IPS-20b (cell line): ENCODE measurements at regions not wholly inside any gene's neighbourhood (a gene's known extent, or its start where the extent isn't known, plus 50 kb on each side); places are given as distances from the start of the nearest gene placed in this dataset.

Experiments used
- H3K27ac ChIP-seq: one replicate; pipeline ENCODE4 v1.5.1; 2013; ENCODE audit warnings: low read length
- H3K27me3 ChIP-seq: 2 replicates; pipeline ENCODE4 v1.6.1; 2013; ENCODE audit warnings: mild to moderate bottlenecking, low read length, inconsistent platforms; ENCODE audit not compliant: insufficient read depth
- H3K36me3 ChIP-seq: 2 replicates; pipeline ENCODE4 v1.6.1; 2013; ENCODE audit warnings: low read depth, mild to moderate bottlenecking, inconsistent platforms, low read length, moderate library complexity; ENCODE audit not compliant: insufficient read depth
- H3K4me1 ChIP-seq: 2 replicates; pipeline ENCODE4 v1.6.1; 2013; ENCODE audit warnings: mild to moderate bottlenecking, control low read depth, inconsistent platforms, low read length, moderate library complexity; ENCODE audit not compliant: insufficient read depth
- H3K4me3 ChIP-seq: 2 replicates; pipeline ENCODE4 v1.5.1; 2013; ENCODE audit warnings: mild to moderate bottlenecking, low read length, inconsistent platforms
- H3K9ac ChIP-seq: 2 replicates; pipeline ENCODE4 v1.6.1; 2013; ENCODE audit warnings: low read depth, mild to moderate bottlenecking, inconsistent platforms, low read length, moderate library complexity
- H3K9me3 ChIP-seq: 2 replicates; pipeline ENCODE4 v1.6.1; 2013; ENCODE audit warnings: mild to moderate bottlenecking, low read depth, low read length, inconsistent platforms; ENCODE audit not compliant: insufficient read depth

DNA sequence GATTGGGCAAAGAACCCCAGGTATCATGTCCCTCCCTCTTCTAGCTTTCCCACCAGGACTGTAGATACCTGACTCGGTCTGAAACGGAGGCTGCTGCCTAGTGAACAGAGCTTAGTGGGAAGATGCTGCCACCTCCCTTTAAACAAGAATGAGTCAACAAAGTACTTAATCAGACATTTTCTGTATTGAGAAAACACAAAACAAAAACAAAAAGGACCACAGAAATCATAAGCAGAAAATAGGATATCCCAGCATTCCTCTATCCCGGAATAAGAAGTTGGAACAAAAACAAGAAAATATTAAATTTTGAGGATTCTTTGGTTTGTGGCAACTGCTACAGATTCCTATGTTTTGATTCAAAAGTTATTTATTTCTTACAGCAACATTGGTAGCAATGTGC lies 51.7 kb upstream of the COL8A1 start:
- Histone ChIP-seq H3K27ac (no peak overlapping the region), H3K4me3 (no peak overlapping the region), H3K4me1 (no peaks in the 10 kb centered on the region), H3K9me3 (no peaks in the 10 kb centered on the region), H3K36me3 (no peaks in the 10 kb centered on the region), H3K9ac (no peak overlapping the region), H3K27me3 (no peaks in the 10 kb centered on the region)

GRCh38 chr3:99579965-99580364 lies 58.4 kb upstream of the COL8A1 start:
- Histone ChIP-seq H3K4me3 (no peak overlapping the region), H3K27me3 (no peaks in the 10 kb centered on the region), H3K27ac (no peak overlapping the region), H3K9ac (no peak overlapping the region), H3K36me3 (no peaks in the 10 kb centered on the region), H3K4me1 (no peaks in the 10 kb centered on the region), H3K9me3 (no peaks in the 10 kb centered on the region)

- H3K4me3 ChIP-seq, result no peak overlapping the region
- no peaks in the 10 kb centered on the region for H3K4me1 ChIP-seq
- no peaks in the 10 kb centered on the region for H3K27me3 ChIP-seq
- no peaks in the 10 kb centered on the region for H3K9me3 ChIP-seq
- H3K27ac ChIP-seq, result no peak overlapping the region
- no peaks in the 10 kb centered on the region for H3K36me3 ChIP-seq
- H3K9ac ChIP-seq, result no peak overlapping the region
Observed at GRCh38 chr3:99579246-99579645, 59.1 kb upstream of the COL8A1 start.

DNA sequence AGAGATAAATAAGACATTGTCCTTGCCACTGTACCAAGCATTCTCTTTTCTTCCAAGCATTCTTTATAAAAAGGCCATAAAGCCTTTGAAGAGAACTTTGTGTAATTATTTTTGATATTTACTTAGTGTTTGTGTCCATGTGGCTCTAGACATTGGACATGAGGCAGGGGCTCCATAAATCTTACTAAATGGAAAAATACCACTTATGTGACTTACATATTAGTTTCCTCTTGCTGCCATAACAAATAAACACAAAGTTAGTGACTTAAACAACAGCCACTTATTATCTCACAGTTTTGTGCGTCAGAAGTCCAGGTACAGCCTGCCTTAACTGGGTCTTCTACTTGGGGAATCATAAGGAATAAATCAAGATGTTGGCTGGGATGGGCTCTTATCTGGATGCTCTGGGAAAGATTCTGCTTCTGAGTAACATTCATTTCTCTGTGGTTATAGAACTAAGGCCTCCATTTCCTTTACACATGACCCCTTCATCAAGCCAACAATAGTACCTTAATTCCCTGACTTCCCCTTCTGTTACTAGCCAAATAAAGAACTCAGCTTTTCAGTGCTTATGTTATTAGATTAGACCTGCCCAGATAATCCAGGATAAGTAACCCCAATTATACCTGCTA lies 59.9 kb upstream of the COL8A1 start:
- no peak overlapping the region for H3K27ac ChIP-seq

GRCh38 chr3:99576904-99577559 lies 61.4 kb upstream of the COL8A1 start:
- H3K9ac ChIP-seq, result no peak overlapping the region
- no peaks in the 10 kb centered on the region for H3K27me3 ChIP-seq
- no peak overlapping the region for H3K27ac ChIP-seq
- no peaks in the 10 kb centered on the region for H3K36me3 ChIP-seq
- no peaks in the 10 kb centered on the region for H3K4me1 ChIP-seq
- H3K4me3 ChIP-seq, result no peak overlapping the region
- H3K9me3 ChIP-seq, result no peaks in the 10 kb centered on the region

More for the DNA sequence above, 59.9 kb upstream of the COL8A1 start:
- H3K27me3 ChIP-seq, result no peaks in the 10 kb centered on the region
- no peaks in the 10 kb centered on the region for H3K4me1 ChIP-seq
- no peak overlapping the region for H3K4me3 ChIP-seq
- H3K9me3 ChIP-seq, result no peaks in the 10 kb centered on the region
- no peaks in the 10 kb centered on the region for H3K36me3 ChIP-seq
- no peak overlapping the region for H3K9ac ChIP-seq

DNA sequence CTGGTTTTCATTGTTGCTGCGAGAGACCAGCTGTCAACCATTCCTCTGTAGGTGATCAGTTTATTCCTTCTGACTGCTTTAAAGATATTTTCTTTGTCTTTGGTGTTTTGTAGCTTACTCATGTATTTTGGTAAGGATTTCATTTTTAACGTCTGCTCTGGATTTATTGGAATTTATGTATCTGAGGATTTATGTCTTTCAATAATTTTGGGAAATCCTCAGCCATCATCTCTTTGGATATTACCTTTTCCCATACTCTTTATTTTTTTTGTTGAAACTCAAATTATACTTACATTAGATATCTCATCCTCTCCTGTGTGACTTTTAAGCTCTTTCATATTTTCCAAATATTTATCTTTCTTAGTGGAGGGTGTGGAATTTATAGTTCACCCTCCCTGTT lies 62.7 kb upstream of the COL8A1 start:
- H3K9ac ChIP-seq, result no peak overlapping the region
- H3K9me3 ChIP-seq, result no peaks in the 10 kb centered on the region
- H3K27ac ChIP-seq, result no peak overlapping the region
- H3K36me3 ChIP-seq, result no peaks in the 10 kb centered on the region
- no peaks in the 10 kb centered on the region for H3K4me1 ChIP-seq
- H3K27me3 ChIP-seq, result no peaks in the 10 kb centered on the region
- H3K4me3 ChIP-seq, result no peak overlapping the region

DNA sequence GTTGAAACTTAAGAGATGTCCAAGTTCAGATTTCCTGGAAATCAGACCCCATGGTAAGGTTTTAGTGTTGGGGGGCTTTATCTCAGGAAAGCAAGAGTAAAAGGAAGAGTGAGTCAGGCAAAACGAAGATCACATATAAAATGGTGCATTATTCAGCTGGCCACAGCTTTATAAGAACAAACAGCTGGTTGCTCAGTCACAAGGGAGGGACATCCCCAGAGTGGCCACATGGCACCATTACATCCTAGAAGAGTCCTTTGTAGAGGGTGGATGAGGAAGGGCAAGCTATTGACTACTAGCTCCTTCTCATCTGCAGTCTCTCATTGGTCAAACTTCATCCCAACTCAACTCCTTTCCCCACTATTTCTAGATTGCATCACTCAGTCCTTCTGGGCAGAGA lies 68.3 kb upstream of the COL8A1 start:
- H3K9me3 ChIP-seq, result no peaks in the 10 kb centered on the region
- no peak overlapping the region for H3K4me3 ChIP-seq
- no peaks in the 10 kb centered on the region for H3K36me3 ChIP-seq
- no peaks in the 10 kb centered on the region; the same call in 1 of the 2 replicates for H3K4me1 ChIP-seq
- H3K27ac ChIP-seq, result no peak overlapping the region
- H3K27me3 ChIP-seq, result no peaks in the 10 kb centered on the region
- no peak overlapping the region for H3K9ac ChIP-seq

- no peaks in the 10 kb centered on the region; the same call in 1 of the 2 replicates for H3K4me1 ChIP-seq
- no peaks in the 10 kb centered on the region for H3K9me3 ChIP-seq
- H3K36me3 ChIP-seq, result no peaks in the 10 kb centered on the region
- H3K27me3 ChIP-seq, result no peaks in the 10 kb centered on the region
- H3K27ac ChIP-seq, result no peak overlapping the region
- no peak overlapping the region for H3K9ac ChIP-seq
- H3K4me3 ChIP-seq, result no peak overlapping the region
Observed at GRCh38 chr3:99568663-99569335, 69.6 kb upstream of the COL8A1 start.

DNA sequence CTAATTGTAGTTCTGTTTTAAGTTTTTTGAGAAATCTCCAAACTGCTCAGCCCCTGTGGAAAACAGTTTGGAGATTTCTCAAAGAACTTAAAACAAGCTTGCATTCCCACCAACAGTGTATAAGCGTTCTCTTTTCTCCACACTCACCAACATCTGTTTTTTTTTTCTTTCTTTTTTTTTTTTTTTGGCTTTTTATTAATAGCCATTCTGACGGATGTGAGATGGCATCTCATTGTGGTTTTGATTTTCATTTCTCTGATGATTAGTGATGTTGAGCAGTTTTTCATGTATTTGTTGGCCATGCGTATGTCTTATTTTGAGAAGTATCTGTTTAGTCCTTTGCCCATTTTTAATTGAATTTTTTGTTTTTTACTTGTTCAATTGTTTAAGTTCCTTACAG lies 73.1 kb upstream of the COL8A1 start:
- H3K4me1 ChIP-seq, result no peaks in the 10 kb centered on the region; the same call in 1 of the 2 replicates
- H3K9ac ChIP-seq, result no peak overlapping the region
- H3K36me3 ChIP-seq, result no peaks in the 10 kb centered on the region
- H3K27me3 ChIP-seq, result no peaks in the 10 kb centered on the region
- H3K27ac ChIP-seq, result no peak overlapping the region
- no peak overlapping the region for H3K4me3 ChIP-seq
- no peaks in the 10 kb centered on the region for H3K9me3 ChIP-seq

- Histone ChIP-seq H3K9me3 (no peaks in the 10 kb centered on the region), H3K27ac (no peak overlapping the region), H3K4me1 (no peaks in the 10 kb centered on the region), H3K9ac (no peak overlapping the region), H3K36me3 (no peaks in the 10 kb centered on the region), H3K4me3 (no peak overlapping the region), H3K27me3 (no peaks in the 10 kb centered on the region)
Observed at GRCh38 chr3:99562990-99563607, 75.3 kb upstream of the COL8A1 start.

- H3K36me3 ChIP-seq, result no peaks in the 10 kb centered on the region
- H3K4me3 ChIP-seq, result no peak overlapping the region
- H3K27ac ChIP-seq, result no peak overlapping the region
- H3K27me3 ChIP-seq, result no peaks in the 10 kb centered on the region
- no peak overlapping the region for H3K9ac ChIP-seq
- H3K4me1 ChIP-seq, result no peaks in the 10 kb centered on the region
- H3K9me3 ChIP-seq, result no peaks in the 10 kb centered on the region
Observed at GRCh38 chr3:99562138-99562537, 76.3 kb upstream of the COL8A1 start.

DNA sequence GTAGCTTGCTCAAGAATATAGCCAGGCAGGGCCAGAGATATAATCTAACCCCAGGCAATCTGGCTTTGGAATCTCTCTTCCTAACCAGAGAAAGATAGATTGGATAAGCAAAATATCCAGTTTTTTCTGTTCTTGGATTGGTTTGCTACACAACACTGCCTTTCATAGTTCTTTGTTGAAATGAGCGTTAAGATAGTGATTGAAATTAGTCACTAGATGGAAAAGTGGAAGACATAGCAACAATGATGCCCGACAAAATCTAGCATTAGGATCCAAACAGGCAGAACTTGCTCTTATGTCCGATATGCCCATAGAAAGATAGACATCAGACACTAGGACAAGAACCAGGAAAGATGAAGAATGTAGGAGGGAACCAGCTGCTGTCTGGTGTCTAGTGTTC lies 77.3 kb upstream of the COL8A1 start:
- H3K4me1 ChIP-seq, result no peaks in the 10 kb centered on the region
- H3K9ac ChIP-seq, result no peak overlapping the region
- H3K27ac ChIP-seq, result no peak overlapping the region
- no peaks in the 10 kb centered on the region for H3K9me3 ChIP-seq
- H3K36me3 ChIP-seq, result no peaks in the 10 kb centered on the region
- no peaks in the 10 kb centered on the region for H3K27me3 ChIP-seq
- no peak overlapping the region for H3K4me3 ChIP-seq
